H9 (cell line): ENCODE measurements at regions not wholly inside any gene's neighbourhood (a gene's known extent, or its start where the extent isn't known, plus 50 kb on each side); places are given as distances from the start of the nearest gene placed in this dataset.

ENCODE experiments used
- DNase-seq: peaks from one replicate; pipeline ENCODE4 v3.0.0-alpha.2; 2017
- H2AFZ ChIP-seq: one replicate; pipeline ENCODE4 v1.6.1; 2013; ENCODE audit warnings: mild to moderate bottlenecking, low read length, control low read depth, moderate library complexity
- H2AK5ac ChIP-seq: 2 replicates; pipeline ENCODE4 v1.6.1; 2013; ENCODE audit warnings: low read length, control low read depth, mixed read lengths; ENCODE audit not compliant: insufficient read length
- H2BK120ac ChIP-seq: one replicate; pipeline ENCODE4 v1.6.1; 2013; ENCODE audit warnings: low read depth, mild to moderate bottlenecking, low read length, control low read depth, inconsistent platforms; ENCODE audit not compliant: poor library complexity, severe bottlenecking
- H2BK12ac ChIP-seq: 2 replicates; pipeline ENCODE4 v1.6.1; 2013; ENCODE audit warnings: low read length, control low read depth, mixed read lengths, low read depth; ENCODE audit not compliant: insufficient read length
- H2BK15ac ChIP-seq: 2 replicates; pipeline ENCODE4 v1.6.1; 2013; ENCODE audit warnings: low read depth, low read length, control low read depth
- H2BK20ac ChIP-seq: one replicate; pipeline ENCODE4 v1.6.1; 2013; ENCODE audit warnings: low read depth, mild to moderate bottlenecking, low read length, control low read depth, inconsistent platforms; ENCODE audit not compliant: poor library complexity, severe bottlenecking
- H2BK5ac ChIP-seq: 2 replicates; pipeline ENCODE4 v1.6.1; 2013; ENCODE audit warnings: low read length, control low read depth, mixed read lengths; ENCODE audit not compliant: insufficient read length
- H3K14ac ChIP-seq: 2 replicates; pipeline ENCODE4 v1.6.1; 2013; ENCODE audit warnings: low read length, control low read depth; ENCODE audit not compliant: insufficient read depth
- H3K18ac ChIP-seq: 2 replicates; pipeline ENCODE4 v1.6.1; 2013; ENCODE audit warnings: low read depth, mild to moderate bottlenecking, mixed read lengths, low read length, control low read depth; ENCODE audit not compliant: insufficient read length
- H3K23ac ChIP-seq: 2 replicates; pipeline ENCODE4 v1.6.1; 2013; ENCODE audit warnings: low read length, control low read depth, mixed read lengths, low read depth; ENCODE audit not compliant: insufficient read length
- H3K23me2 ChIP-seq: 2 replicates; pipeline ENCODE4 v1.6.1; 2013; ENCODE audit warnings: low read depth, mild to moderate bottlenecking, mixed read lengths, low read length, control low read depth; ENCODE audit not compliant: insufficient read length, poor library complexity, severe bottlenecking
- H3K27ac ChIP-seq: 2 replicates; pipeline ENCODE4 v1.5.1; 2013; ENCODE audit warnings: low read length, control low read depth, mixed read lengths, low read depth; ENCODE audit not compliant: insufficient read length
- H3K27me3 ChIP-seq: 2 replicates; pipeline ENCODE4 v1.6.1; 2013; ENCODE audit warnings: low read length, control low read depth, inconsistent platforms; ENCODE audit not compliant: insufficient read depth
- H3K4ac ChIP-seq: 2 replicates; pipeline ENCODE4 v1.6.1; 2013; ENCODE audit warnings: low read depth, mild to moderate bottlenecking, control low read depth, inconsistent platforms, low read length, moderate library complexity
- H3K4me1 ChIP-seq: 2 replicates; pipeline ENCODE4 v1.6.1; 2013; ENCODE audit warnings: low read length, control low read depth, inconsistent platforms; ENCODE audit not compliant: insufficient read depth
- H3K4me2 ChIP-seq: 2 replicates; pipeline ENCODE4 v1.6.1; 2013; ENCODE audit warnings: low read length, control low read depth, mixed read lengths; ENCODE audit not compliant: insufficient read length, insufficient read depth
- H3K56ac ChIP-seq: 2 replicates; pipeline ENCODE4 v1.6.1; 2013; ENCODE audit warnings: low read depth, mild to moderate bottlenecking, mixed read lengths, low read length, control low read depth; ENCODE audit not compliant: insufficient read length
- H3K79me1 ChIP-seq: 2 replicates; pipeline ENCODE4 v1.6.1; 2013; ENCODE audit warnings: low read depth, mild to moderate bottlenecking, moderate library complexity, low read length, control low read depth, inconsistent platforms; ENCODE audit not compliant: insufficient read depth, poor library complexity, severe bottlenecking
- H3K79me2 ChIP-seq: 2 replicates; pipeline ENCODE4 v1.6.1; 2013; ENCODE audit warnings: low read length, control low read depth, inconsistent platforms; ENCODE audit not compliant: insufficient read depth
- H3K9ac ChIP-seq: 2 replicates; pipeline ENCODE4 v1.6.1; 2013; ENCODE audit warnings: low read length, control low read depth, mixed read lengths; ENCODE audit not compliant: insufficient read length; ENCODE audit errors: extremely low read depth
- H3K9me3 ChIP-seq: one replicate; pipeline ENCODE4 v1.6.1; 2013; ENCODE audit warnings: low read depth, low read length, inconsistent platforms; ENCODE audit not compliant: control insufficient read depth
- H3T11ph ChIP-seq: one replicate; pipeline ENCODE4 v1.6.1; 2013; ENCODE audit warnings: mild to moderate bottlenecking, low read length, control low read depth, inconsistent platforms
- H4K20me1 ChIP-seq: one replicate; pipeline ENCODE4 v1.6.1; 2013; ENCODE audit not compliant: control insufficient read depth, insufficient read length, insufficient read depth
- H4K5ac ChIP-seq: 2 replicates; pipeline ENCODE4 v1.6.1; 2013; ENCODE audit warnings: low read depth, mild to moderate bottlenecking, mixed read lengths, low read length, control low read depth; ENCODE audit not compliant: insufficient read length
- H4K8ac ChIP-seq: replicated peaks from 2 replicates; pipeline ENCODE4 v1.6.1; 2013; ENCODE audit warnings: low read length, control low read depth, mixed read lengths, low read depth; ENCODE audit not compliant: insufficient read length
- H4K91ac ChIP-seq: 2 replicates; pipeline ENCODE4 v1.6.1; 2013; ENCODE audit warnings: low read depth, mild to moderate bottlenecking, moderate library complexity, mixed read lengths, low read length, control low read depth; ENCODE audit not compliant: insufficient read length
- H3K27ac Mint-ChIP-seq, 3 experiments: 2 replicates in 2 of 3; 3 replicates in 1 of 3; pipeline ENCODE4 v1.8.0; 2020 to 2021; ENCODE audit warnings: mixed read lengths in 3 of 3, mild to moderate bottlenecking in 1 of 3, moderate library complexity in 1 of 3
- H3K27me3 Mint-ChIP-seq: 2 replicates; pipeline ENCODE4 v1.8.0; 2021; ENCODE audit warnings: low read depth, mild to moderate bottlenecking, moderate library complexity, mixed read lengths
- H3K36me3 Mint-ChIP-seq, 3 experiments: 2 replicates in 2 of 3; 3 replicates in 1 of 3; pipeline ENCODE4 v1.8.0; 2020 to 2021; ENCODE audit warnings: low read depth in 3 of 3, mixed read lengths in 3 of 3; ENCODE audit not compliant: insufficient read depth in 1 of 3
- H3K4me1 Mint-ChIP-seq, 2 experiments: 2 replicates each; pipeline ENCODE4 v1.8.0; 2020; ENCODE audit warnings: mixed read lengths in 2 of 2
- H3K4me3 Mint-ChIP-seq, 2 experiments: 2 replicates in 1 of 2; 3 replicates in 1 of 2; pipeline ENCODE4 v1.8.0; 2020 to 2021; ENCODE audit warnings: mild to moderate bottlenecking in 2 of 2, mixed read lengths in 2 of 2, moderate library complexity in 1 of 2
- H3K9me3 Mint-ChIP-seq, 2 experiments: 2 replicates in 1 of 2; 3 replicates in 1 of 2; pipeline ENCODE4 v1.8.0; 2020; ENCODE audit warnings: mild to moderate bottlenecking in 2 of 2, mixed read lengths in 2 of 2, moderate library complexity in 1 of 2
- CTCF ChIP-seq: fragments of 200-600 bp; sonication (generic); conservative IDR thresholded peaks from 3 replicates; pipeline ENCODE4 v1.8.0; 2021; ENCODE audit warnings: antibody characterized with exemption, mild to moderate bottlenecking
- WGBS: extraction: QIAGEN DNeasy Blood & Tissue Kit; methylation state at CpG from one replicate; pipeline ENCODE4 v1.1.7; 2013; ENCODE audit warnings: missing lambda C conversion rate, low lambda C conversion rate, mixed read lengths; ENCODE audit not compliant: insufficient read length; ENCODE audit errors: extremely low coverage; 5-methylcytosine and 5-hydroxymethylcytosine counted together

- Histone ChIP-seq H2BK20ac (no peak overlapping the region), H3K23me2 (no peaks in the 10 kb centered on the region), H3K18ac (no peak overlapping the region), H3K4me1 (no peaks in the 10 kb centered on the region), H3T11ph (no peak overlapping the region), H3K23ac (no peak overlapping the region), H2BK15ac (no peak overlapping the region), H4K91ac (no peak overlapping the region), H3K4ac (no peak overlapping the region), H3K9ac (no peak overlapping the region), H3K27ac (no peak overlapping the region), H3K79me1 (no peaks in the 10 kb centered on the region), H2BK12ac (no peak overlapping the region), H3K9me3 (no peaks in the 10 kb centered on the region), H3K79me2 (no peaks in the 10 kb centered on the region), H3K27me3 (no peaks in the 10 kb centered on the region), H2AFZ (no peak overlapping the region), H4K8ac (no peak overlapping the region), H2BK5ac (no peak overlapping the region), H2AK5ac (no peak overlapping the region), H4K20me1 (no peaks in the 10 kb centered on the region), H3K4me2 (no peak overlapping the region), H4K5ac (no peak overlapping the region), H3K14ac (no peak overlapping the region), H2BK120ac (no peak overlapping the region), H3K56ac (no peak overlapping the region)
- Mint-ChIP-seq H3K27ac (no peak overlapping the region), H3K4me3 (no peak overlapping the region), H3K27me3 (no peaks in the 10 kb centered on the region), H3K9me3 (no peaks in the 10 kb centered on the region; a peak in 2 of 5 replicates), H3K4me1 (no peaks in the 10 kb centered on the region), H3K36me3 (no peaks in the 10 kb centered on the region; a peak in 1 of 7 replicates)
- WGBS = no CpG with 5 or more reads among the region's 2 CpGs
- DNase-seq = no peak
- no peak for TF ChIP-seq CTCF
Measured at GRCh38 chr13:77422724-77423123, 95.8 kb upstream of the MYCBP2 start.
